Hepatocyte (in vitro differentiated cells): ENCODE measurements at regions not wholly inside any gene's neighbourhood (a gene's known extent, or its start where the extent isn't known, plus 50 kb on each side); places are given as distances from the start of the nearest gene placed in this dataset.

Experiments
- DNase-seq: peaks from one replicate; pipeline ENCODE4 v3.0.0-alpha.2; 2016; ENCODE audit warnings: low spot score
- H2AFZ ChIP-seq: fragments of 200-600 bp; sonication (generic); 2 replicates; pipeline ENCODE4 v1.6.0; 2016; ENCODE audit warnings: antibody characterized with exemption, mild to moderate bottlenecking
- H3K27ac ChIP-seq: fragments of 200-600 bp; sonication (generic); 2 replicates; pipeline ENCODE4 v1.5.1; 2016; ENCODE audit warnings: mild to moderate bottlenecking
- H3K27me3 ChIP-seq: fragments of 200-600 bp; sonication (generic); 2 replicates; pipeline ENCODE4 v1.6.1; 2016
- H3K36me3 ChIP-seq: fragments of 200-600 bp; sonication (generic); replicated peaks from 2 replicates; pipeline ENCODE4 v1.5.1; 2016; ENCODE audit warnings: low read depth; ENCODE audit not compliant: insufficient read depth
- H3K4me1 ChIP-seq: fragments of 200-600 bp; sonication (generic); 2 replicates; pipeline ENCODE4 v1.5.1; 2016; ENCODE audit warnings: mild to moderate bottlenecking, moderate library complexity; ENCODE audit not compliant: insufficient read depth
- H3K4me2 ChIP-seq: fragments of 200-600 bp; sonication (generic); 2 replicates; pipeline ENCODE4 v1.6.0; 2016
- H3K4me3 ChIP-seq: fragments of 200-600 bp; sonication (generic); 2 replicates; pipeline ENCODE4 v1.5.1; 2016; ENCODE audit warnings: mild to moderate bottlenecking
- H3K79me2 ChIP-seq: fragments of 200-600 bp; sonication (generic); 2 replicates; pipeline ENCODE4 v1.6.0; 2017; ENCODE audit warnings: mild to moderate bottlenecking
- H3K9me2 ChIP-seq: fragments of 200-600 bp; sonication (generic); replicated peaks from 2 replicates; pipeline ENCODE4 v1.6.0; 2017; ENCODE audit warnings: mild to moderate bottlenecking; ENCODE audit not compliant: insufficient read depth
- H3K9me3 ChIP-seq: fragments of 200-600 bp; sonication (generic); 2 replicates; pipeline ENCODE4 v1.5.1; 2016; ENCODE audit warnings: low read depth, mild to moderate bottlenecking
- H4K20me1 ChIP-seq: fragments of 200-600 bp; sonication (generic); 2 replicates; pipeline ENCODE4 v1.6.0; 2016; ENCODE audit warnings: mild to moderate bottlenecking; ENCODE audit not compliant: insufficient read depth, poor library complexity, severe bottlenecking
- CTCF ChIP-seq: fragments of 200-600 bp; sonication (generic); IDR thresholded peaks from 2 replicates; pipeline ENCODE4 v1.5.1; 2016; ENCODE audit warnings: antibody characterized with exemption, mild to moderate bottlenecking; ENCODE audit not compliant: poor library complexity
- EZH2 ChIP-seq: fragments of 200-600 bp; sonication (generic); IDR thresholded peaks from 2 replicates; pipeline ENCODE4 v1.6.1; 2016; ENCODE audit warnings: antibody characterized with exemption, mild to moderate bottlenecking, borderline replicate concordance
- EZH2phosphoT487 ChIP-seq: fragments of 200-600 bp; sonication (generic); IDR thresholded peaks from one replicate; pipeline ENCODE4 v1.6.1; 2018; ENCODE audit warnings: antibody characterized with exemption, mild to moderate bottlenecking, low read depth, moderate library complexity; ENCODE audit not compliant: unreplicated experiment, severe bottlenecking
- WGBS: methylation state at CpG from one replicate; pipeline ENCODE4 v1.1.6; 2016; ENCODE audit warnings: low lambda C conversion rate; ENCODE audit errors: missing lambda C conversion rate; 5-methylcytosine and 5-hydroxymethylcytosine counted together

GRCh38 chr5:171588046-171588445 is 168.6 kb downstream of the FGF18 start:
- H3K79me2 ChIP-seq: no peaks in the 10 kb centered on the region
- H3K9me2 ChIP-seq: no peaks in the 10 kb centered on the region
- no peak for DNase-seq
- no peak overlapping the region for H3K4me3 ChIP-seq
- H3K27me3 ChIP-seq: peaks cover 4% of the 10 kb centered on the region
- WGBS: 96% methylated on average over 1 of the region's 1 CpG
- H3K4me2 ChIP-seq: no peak overlapping the region
- H3K36me3 ChIP-seq: no peaks in the 10 kb centered on the region
- H3K9me3 ChIP-seq: no peaks in the 10 kb centered on the region
- no peaks in the 10 kb centered on the region for H4K20me1 ChIP-seq
- no peak overlapping the region for H2AFZ ChIP-seq
- H3K4me1 ChIP-seq: no peaks in the 10 kb centered on the region
- no peak overlapping the region for H3K27ac ChIP-seq
- TF ChIP-seq EZH2phosphoT487: no peak
- TF ChIP-seq EZH2: no peak
- TF ChIP-seq CTCF: no peak

DNA sequence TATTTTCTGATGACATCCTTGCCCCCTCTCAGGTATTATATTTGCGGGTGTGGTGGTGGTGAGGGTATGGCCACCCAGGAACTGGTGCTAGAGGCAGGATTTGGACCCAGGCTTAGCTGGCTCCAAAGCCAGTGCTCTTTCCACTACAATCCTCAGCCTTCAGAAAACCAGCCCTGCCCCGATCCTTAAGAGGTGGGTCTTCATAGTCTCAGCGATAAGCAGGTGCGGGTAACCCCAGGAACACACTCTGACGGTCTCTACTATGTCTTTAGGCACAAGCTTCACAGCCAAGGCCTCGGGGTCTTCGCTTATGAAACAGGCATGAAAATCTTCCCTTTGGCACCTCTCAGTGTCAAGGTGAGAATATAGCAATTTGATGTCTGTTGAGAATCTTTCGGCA is 169.3 kb downstream of the FGF18 start:
- WGBS: 96% methylated on average over 8 of the region's 8 CpGs
- TF ChIP-seq EZH2 (no peak), EZH2phosphoT487 (no peak), CTCF (no peak)
- Histone ChIP-seq H3K4me1 (no peaks in the 10 kb centered on the region), H3K9me2 (no peaks in the 10 kb centered on the region), H3K4me2 (no peak overlapping the region), H2AFZ (no peak overlapping the region), H3K4me3 (no peak overlapping the region), H4K20me1 (no peaks in the 10 kb centered on the region), H3K27ac (no peak overlapping the region), H3K9me3 (no peaks in the 10 kb centered on the region), H3K27me3 (no peaks in the 10 kb centered on the region), H3K79me2 (no peaks in the 10 kb centered on the region), H3K36me3 (no peaks in the 10 kb centered on the region)
- no peak for DNase-seq

DNA sequence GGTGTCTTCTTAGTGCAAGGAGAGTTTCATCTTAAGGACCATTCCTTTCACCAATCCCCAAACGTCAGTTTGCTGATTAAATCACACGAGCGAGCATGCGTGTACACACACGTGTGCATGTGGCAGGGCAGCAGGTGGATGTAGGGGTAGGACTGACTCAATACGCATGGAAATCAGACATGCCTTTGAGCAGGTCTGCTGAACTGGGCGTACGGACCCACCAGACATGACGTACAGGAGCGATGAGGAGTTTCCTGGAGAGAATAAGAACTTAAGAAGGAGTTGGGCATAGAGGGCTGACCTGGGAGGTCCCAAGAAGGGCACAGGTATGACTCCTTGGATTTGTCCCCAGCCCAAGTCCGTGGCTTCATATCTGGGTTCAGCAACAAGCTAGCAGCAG is 170.0 kb downstream of the FGF18 start:
- H2AFZ ChIP-seq: no peak overlapping the region
- H3K27ac ChIP-seq: no peak overlapping the region
- WGBS: 91% methylated on average over 11 of the region's 11 CpGs
- H3K9me3 ChIP-seq: no peaks in the 10 kb centered on the region
- H3K9me2 ChIP-seq: no peaks in the 10 kb centered on the region
- H3K36me3 ChIP-seq: no peaks in the 10 kb centered on the region
- no peaks in the 10 kb centered on the region for H4K20me1 ChIP-seq
- no peak overlapping the region for H3K4me3 ChIP-seq
- H3K4me1 ChIP-seq: no peaks in the 10 kb centered on the region
- TF ChIP-seq EZH2: no peak
- H3K4me2 ChIP-seq: no peak overlapping the region
- H3K79me2 ChIP-seq: no peaks in the 10 kb centered on the region
- DNase-seq: no peak
- no peaks in the 10 kb centered on the region for H3K27me3 ChIP-seq

- DNase-seq: no peak
- Histone ChIP-seq H3K27ac (no peak overlapping the region), H3K4me3 (no peak overlapping the region)
Observed at GRCh38 chr5:171592076-171592475, 172.6 kb downstream of the FGF18 start.

More at GRCh38 chr5:171592076-171592475, 172.6 kb downstream of the FGF18 start:
- H3K9me3 ChIP-seq: no peaks in the 10 kb centered on the region
- H3K27me3 ChIP-seq: no peaks in the 10 kb centered on the region
- H4K20me1 ChIP-seq: no peaks in the 10 kb centered on the region
- no peaks in the 10 kb centered on the region for H3K79me2 ChIP-seq
- H3K9me2 ChIP-seq: no peaks in the 10 kb centered on the region
- H3K36me3 ChIP-seq: no peaks in the 10 kb centered on the region
- no peak overlapping the region for H2AFZ ChIP-seq
- H3K4me2 ChIP-seq: no peak overlapping the region
- 91% methylated on average over 5 of the region's 5 CpGs for WGBS
- H3K4me1 ChIP-seq: no peaks in the 10 kb centered on the region
- no peak for TF ChIP-seq EZH2
- no peak for TF ChIP-seq EZH2phosphoT487
- no peak for TF ChIP-seq CTCF
